MCF 10A (cell line): ENCODE measurements at regions not wholly inside any gene's neighbourhood (a gene's known extent, or its start where the extent isn't known, plus 50 kb on each side); places are given as distances from the start of the nearest gene placed in this dataset.

Experiments
- BruUV-seq: library from RNA; stranded (reverse); fragments of 400-500 nt; replicated peaks from 2 replicates; lab custom pipeline; 2021; lab: Mats Ljungman, UMichigan
- CTCF ChIA-PET: fragments of 300-600 bp; sonication (Branson Sonifier 250); formaldehyde crosslinking; extraction: SDS; loops from one replicate; lab custom pipeline; 2021; ENCODE audit warnings: antibody characterized with exemption, inconsistent platforms; lab: Yijun Ruan, JAX
- POLR2A ChIA-PET: fragments of 300-600, 350-650 bp; sonication (Branson Sonifier 250); formaldehyde crosslinking; extraction: SDS; loops from one replicate; lab custom pipeline; 2020; ENCODE audit warnings: antibody characterized with exemption, inconsistent platforms; lab: Yijun Ruan, JAX
- DNase-seq: peaks from one replicate; pipeline ENCODE4 v3.0.0-alpha.2; 2018; ENCODE audit not compliant: unreplicated experiment
- H3K27ac Mint-ChIP-seq: one replicate; pipeline ENCODE4 v1.8.0; 2022; ENCODE audit warnings: mild to moderate bottlenecking, low read depth, mixed read lengths; ENCODE audit not compliant: unreplicated experiment
- H3K27me3 Mint-ChIP-seq: one replicate; pipeline ENCODE4 v1.8.0; 2022; ENCODE audit warnings: mixed read lengths; ENCODE audit not compliant: insufficient read depth, unreplicated experiment
- H3K36me3 Mint-ChIP-seq: one replicate; pipeline ENCODE4 v1.8.0; 2022; ENCODE audit warnings: mild to moderate bottlenecking, moderate library complexity, mixed read lengths; ENCODE audit not compliant: insufficient read depth, unreplicated experiment
- H3K4me1 Mint-ChIP-seq: one replicate; pipeline ENCODE4 v1.8.0; 2022; ENCODE audit warnings: mixed read lengths; ENCODE audit not compliant: insufficient read depth, unreplicated experiment
- H3K4me3 Mint-ChIP-seq: one replicate; pipeline ENCODE4 v1.8.0; 2022; ENCODE audit warnings: mild to moderate bottlenecking, moderate library complexity, mixed read lengths; ENCODE audit not compliant: unreplicated experiment
- H3K9me3 Mint-ChIP-seq: one replicate; pipeline ENCODE4 v1.8.0; 2022; ENCODE audit warnings: mixed read lengths; ENCODE audit not compliant: unreplicated experiment
- CTCF ChIP-seq: fragments of 200-600 bp; IDR thresholded peaks from one replicate; pipeline ENCODE4 v1.8.0; 2022; ENCODE audit warnings: antibody characterized with exemption, mild to moderate bottlenecking; ENCODE audit not compliant: unreplicated experiment
- intact Hi-C: fragments of 100-400 bp; cut with micrococcal nuclease; formaldehyde crosslinking; loops from 2 replicates; pipeline ENCODE4 v1.14.1; 2022

- Mint-ChIP-seq H3K36me3 (no peaks in the 10 kb centered on the region), H3K9me3 (no peaks in the 10 kb centered on the region), H3K4me1 (peaks cover 32% of the 10 kb centered on the region), H3K27me3 (no peaks in the 10 kb centered on the region), H3K27ac (no peak overlapping the region), H3K4me3 (peak overlapping the region; percentile 71)
- ChIA-PET POLR2A (interaction anchor here (1.0 kb wide), 1 partner anchor 66 kb away, joined by 3 read pairs; no protein-coding TSS in a partner anchor), CTCF (interaction anchor here (0.6 kb wide), 2 partner anchors 82 to 108 kb away, joined by 3 read pairs; partner anchors contain the start of gene ERCC4)
- no peak for TF ChIP-seq CTCF
- BruUV-seq: no TSS peak
- DNase-seq: no peak
- intact Hi-C loops: no loop called here
These were observed 68.6 kb upstream of the MRTFB start for GRCh38 chr16:14002416-14002990.

- ChIA-PET CTCF (interaction anchor here (0.6 kb wide), 1 partner anchor 83 kb away, joined by 3 read pairs; the partner anchor contains the start of gene ERCC4), POLR2A (interaction anchor here (0.6 to 1.4 kb wide), 3 partner anchors 66 to 275 kb away, joined by 3 to 5 read pairs (median 3); no protein-coding TSS in a partner anchor)
- Mint-ChIP-seq H3K36me3 (no peaks in the 10 kb centered on the region), H3K4me1 (peaks cover 30% of the 10 kb centered on the region), H3K27me3 (no peaks in the 10 kb centered on the region), H3K9me3 (no peaks in the 10 kb centered on the region), H3K4me3 (peak overlapping the region; percentile 71), H3K27ac (peak overlapping the region; percentile 77)
- intact Hi-C loops: loop anchor here (1.0 kb wide), 1 partner anchor 68 kb away; the partner anchor contains the start of gene MRTFB
- no TSS peak for BruUV-seq
- no peak for TF ChIP-seq CTCF
- peak; percentile 92 for DNase-seq
These were observed 68.0 kb upstream of the MRTFB start for GRCh38 chr16:14003074-14003570.

GRCh38 chr16:14004031-14004728, 66.9 kb upstream of the MRTFB start:
- H3K27me3 Mint-ChIP-seq: no peaks in the 10 kb centered on the region
- no peak overlapping the region for H3K4me3 Mint-ChIP-seq
- no peak for DNase-seq
- no peaks in the 10 kb centered on the region for H3K9me3 Mint-ChIP-seq
- ChIA-PET POLR2A (interaction anchor here (0.6 to 1.6 kb wide), 3 partner anchors 9 to 274 kb away, joined by 3 to 5 read pairs (median 5); no protein-coding TSS in a partner anchor), CTCF (interaction anchor here (0.5 to 1.3 kb wide), 3 partner anchors 9 to 28 kb away, joined by 3 to 4 read pairs (median 4); no protein-coding TSS in a partner anchor)
- no TSS peak for BruUV-seq
- TF ChIP-seq CTCF: no peak
- H3K27ac Mint-ChIP-seq: peak overlapping the region; percentile 77
- no peaks in the 10 kb centered on the region for H3K36me3 Mint-ChIP-seq
- intact Hi-C loops: no loop called here
- peaks cover 24% of the 10 kb centered on the region for H3K4me1 Mint-ChIP-seq
